HG02678 (cell line): ENCODE measurements at regions not wholly inside any gene's neighbourhood (a gene's known extent, or its start where the extent isn't known, plus 50 kb on each side); places are given as distances from the start of the nearest gene placed in this dataset.
"Not testable (repeated sequence)": the region's sequence is repeated elsewhere in the genome, so short reads cannot be mapped to it uniquely, and the experiment has no call there.

ENCODE experiments used
- ATAC-seq: cut with Tn5 transposase; IDR thresholded peaks from one replicate; pipeline ENCODE4 v1.9.1; 2021; ENCODE audit warnings: mild to moderate bottlenecking, moderate library complexity; ENCODE audit not compliant: unreplicated experiment

DNA sequence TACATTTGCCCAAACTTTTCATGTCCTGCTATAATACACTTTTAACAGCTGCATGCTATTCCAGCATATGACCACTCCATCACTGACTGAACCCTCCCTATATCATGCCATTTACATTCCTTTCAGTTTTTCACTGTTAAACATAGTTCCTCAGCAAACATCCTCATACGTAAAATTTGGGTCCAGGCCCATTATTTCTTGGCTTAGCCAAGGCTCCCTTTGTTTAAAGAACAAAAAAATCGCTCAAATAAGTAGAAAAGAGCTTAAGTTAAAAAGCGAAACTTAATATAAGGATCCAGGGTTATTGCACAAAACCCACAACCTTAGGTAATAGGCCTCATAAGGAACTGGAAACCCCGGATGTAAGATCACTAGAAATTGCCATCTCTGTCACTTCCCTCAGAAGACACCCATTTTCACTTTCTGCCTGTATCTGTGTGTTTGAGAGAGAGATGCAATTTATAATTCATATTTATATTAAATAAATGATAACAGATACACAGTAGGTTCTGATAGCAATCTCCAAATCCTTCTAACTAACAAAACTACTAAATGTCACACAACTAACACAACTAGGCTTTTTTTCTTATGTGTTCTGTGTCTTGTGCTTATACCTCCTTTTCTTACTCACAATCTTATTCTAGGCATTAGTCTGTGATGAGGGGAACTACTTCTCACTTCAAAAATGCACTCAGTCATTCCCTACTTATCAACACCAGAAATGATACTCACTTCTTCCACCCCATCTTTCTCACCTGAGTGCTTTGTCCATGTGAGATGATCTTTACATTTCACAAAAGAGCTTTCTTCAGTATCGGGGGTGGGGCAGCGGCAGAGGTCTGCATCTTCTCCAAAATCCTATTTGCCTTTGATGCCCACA, 59.9 kb upstream of the FAM241A start:
- no peak for ATAC-seq

DNA sequence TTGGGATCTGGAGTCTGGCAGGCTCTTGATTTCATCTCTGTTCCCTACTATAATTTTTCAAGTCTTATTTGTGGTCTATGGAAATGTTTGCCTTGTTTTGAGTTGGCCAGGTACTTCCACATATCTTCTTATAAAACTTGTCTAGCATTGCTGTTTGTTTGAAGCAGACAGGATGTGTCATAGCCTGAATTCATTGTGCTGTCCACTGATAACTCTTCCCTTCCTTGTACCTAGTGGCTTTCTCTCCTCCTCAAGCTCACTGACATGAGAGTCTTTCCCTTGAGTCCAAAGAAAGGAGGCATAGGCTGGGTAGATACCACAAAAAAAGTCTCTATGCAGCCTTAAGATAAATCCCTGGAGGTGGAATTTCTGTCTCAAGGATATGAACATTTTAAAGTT, 59.2 kb upstream of the FAM241A start:
- no peak for ATAC-seq

DNA sequence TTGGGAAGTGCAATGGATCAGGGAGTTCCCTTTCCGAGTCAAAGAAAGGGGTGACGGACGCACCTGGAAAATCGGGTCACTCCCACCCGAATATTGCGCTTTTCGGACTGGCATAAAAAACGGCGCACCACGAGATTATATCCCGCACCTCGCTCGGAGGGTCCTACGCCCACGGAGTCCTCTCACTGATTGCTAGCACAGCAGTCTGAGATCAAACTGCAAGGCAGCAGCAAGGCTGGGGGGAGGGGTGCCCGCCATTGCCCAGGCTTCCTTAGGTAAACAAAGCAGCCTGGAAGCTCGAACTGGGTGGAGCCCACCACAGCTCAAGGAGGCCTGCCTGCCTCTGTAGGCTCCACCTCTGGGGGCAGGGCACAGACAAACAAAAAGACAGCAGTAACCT, 58.6 kb upstream of the FAM241A start:
- not testable (repeated sequence) for ATAC-seq

DNA sequence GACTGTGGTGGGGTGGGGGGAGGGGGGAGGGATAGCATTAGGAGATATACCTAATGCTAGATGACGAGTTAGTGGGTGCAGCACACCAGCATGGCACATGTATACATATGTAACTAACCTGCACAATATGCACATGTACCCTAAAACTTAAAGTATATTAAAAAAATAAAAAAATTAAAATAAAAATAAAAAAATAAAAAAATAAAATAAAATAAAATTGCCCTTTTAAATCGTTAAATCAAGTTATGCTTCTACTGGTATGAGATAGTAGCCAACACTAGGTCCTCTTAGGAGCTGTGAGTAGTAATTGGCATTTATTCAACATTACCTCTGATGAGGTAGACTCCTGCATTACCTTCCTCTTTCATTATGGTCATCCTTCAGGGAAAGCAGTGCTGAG, 52.9 kb upstream of the FAM241A start:
- not testable (repeated sequence) for ATAC-seq

DNA sequence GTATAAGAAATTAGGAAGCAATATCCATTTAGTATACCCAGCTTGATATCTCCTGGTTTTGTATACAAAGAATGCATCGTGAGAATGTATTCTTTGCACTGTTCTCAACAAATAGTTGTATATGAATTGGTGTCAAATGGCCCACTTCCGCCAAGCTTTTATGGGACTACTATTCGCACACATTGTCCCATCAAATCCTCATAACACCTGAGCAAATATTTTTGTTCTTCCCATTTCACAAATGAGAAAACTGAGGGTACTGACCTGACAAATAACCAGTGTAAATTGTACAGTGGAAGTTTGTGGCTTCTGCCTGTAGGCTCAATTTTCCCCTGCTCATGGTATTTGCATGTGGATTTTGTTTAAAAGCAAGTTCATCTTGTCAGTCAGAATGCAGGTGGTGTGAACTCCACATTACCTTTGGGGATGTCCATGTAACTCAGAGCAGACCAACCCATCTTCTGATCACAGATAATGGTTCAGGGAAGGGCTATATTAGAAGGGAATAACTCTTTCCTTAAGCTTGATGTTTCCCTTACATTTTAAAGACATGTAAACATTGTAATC, 51.5 kb upstream of the FAM241A start:
- ATAC-seq: no peak

DNA sequence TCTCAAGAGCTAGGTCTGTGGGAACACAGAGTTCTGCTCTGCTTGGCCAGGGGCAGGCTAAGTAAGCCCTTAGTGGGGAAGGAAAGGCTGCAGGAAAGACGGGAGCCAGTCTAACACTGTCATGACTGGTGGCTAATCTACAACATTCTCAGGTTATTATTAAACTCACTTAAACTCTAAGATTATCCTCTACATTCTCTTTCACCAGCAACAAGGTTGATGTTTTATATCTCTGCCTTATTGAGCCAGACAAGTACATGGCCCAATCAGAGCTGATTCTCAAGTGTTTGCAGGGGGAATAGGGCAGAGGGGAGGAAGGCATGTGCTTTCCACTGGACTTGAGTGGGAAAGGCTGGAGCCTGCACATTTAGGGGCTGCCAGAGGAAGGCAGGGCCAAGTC, 50.9 kb upstream of the FAM241A start:
- no peak for ATAC-seq
